Fibroblast of lung (primary cell): ENCODE measurements at regions not wholly inside any gene's neighbourhood (a gene's known extent, or its start where the extent isn't known, plus 50 kb on each side); places are given as distances from the start of the nearest gene placed in this dataset.
A peak's percentile ranks its signal among the peaks of the same experiment; 100 is the strongest.

ENCODE experiments used
- DNase-seq, 2 donors: peaks; one replicate each; pipeline versions ENCODE4 v3.0.0 to v3.0.0-alpha.2; 2010; ENCODE audit warnings: low read depth in 2 of 2
- H2AFZ ChIP-seq: 2 replicates; pipeline ENCODE4 v1.5.1; 2012; ENCODE audit warnings: low read length, control low read depth, inconsistent platforms
- H3K27ac ChIP-seq: 2 replicates; pipeline ENCODE4 v1.5.1; 2011; ENCODE audit warnings: low read length, control low read depth; ENCODE audit not compliant: insufficient read depth
- H3K27me3 ChIP-seq: 2 replicates; pipeline ENCODE4 v1.5.1; 2011; ENCODE audit warnings: mild to moderate bottlenecking, low read length; ENCODE audit not compliant: control insufficient read depth, insufficient read depth
- H3K36me3 ChIP-seq: 2 replicates; pipeline ENCODE4 v1.5.1; 2011; ENCODE audit warnings: low read length; ENCODE audit not compliant: control insufficient read depth, insufficient read depth
- H3K4me1 ChIP-seq: 2 replicates; pipeline ENCODE4 v1.5.1; 2011; ENCODE audit warnings: low read length; ENCODE audit not compliant: control insufficient read depth, insufficient read depth; ENCODE audit errors: extremely low read depth
- H3K4me2 ChIP-seq: 2 replicates; pipeline ENCODE4 v1.5.1; 2011; ENCODE audit warnings: low read length, control low read depth; ENCODE audit not compliant: insufficient read depth; ENCODE audit errors: extremely low read depth
- H3K4me3 ChIP-seq, 4 experiments: fragments of 200-600 bp in 1 of 4; sonication (generic) in 1 of 4; replicated peaks in 1 of 4; 2 replicates each; pipeline ENCODE4 v1.5.1; 2011 to 2016; ENCODE audit warnings: low read length in 4 of 4, low read depth in 3 of 4, mild to moderate bottlenecking in 3 of 4, control low read depth in 2 of 4, inconsistent platforms in 1 of 4, mixed read lengths in 1 of 4; ENCODE audit not compliant: insufficient read depth in 1 of 4; ENCODE audit errors: control extremely low read depth in 1 of 4
- H3K79me2 ChIP-seq: 2 replicates; pipeline ENCODE4 v1.5.1; 2012; ENCODE audit warnings: mild to moderate bottlenecking, low read length, inconsistent platforms; ENCODE audit not compliant: control insufficient read depth, insufficient read depth
- H3K9ac ChIP-seq: 2 replicates; pipeline ENCODE4 v1.5.1; 2011; ENCODE audit warnings: mild to moderate bottlenecking, low read length, control low read depth; ENCODE audit not compliant: insufficient read depth
- H3K9me3 ChIP-seq: 2 replicates; pipeline ENCODE4 v1.5.1; 2012; ENCODE audit warnings: low read depth, low read length; ENCODE audit not compliant: control insufficient read depth, insufficient read depth
- H4K20me1 ChIP-seq: 2 replicates; pipeline ENCODE4 v1.5.1; 2011; ENCODE audit warnings: low read length; ENCODE audit not compliant: control insufficient read depth, insufficient read depth; ENCODE audit errors: extremely low read depth
- EZH2 ChIP-seq: IDR thresholded peaks from 2 replicates; pipeline ENCODE4 v1.5.1; 2012; ENCODE audit warnings: low read length, control low read depth, mild to moderate bottlenecking; ENCODE audit errors: missing control alignments
- TF ChIP-seq, protein P1 (sequence below), 2 donors: IDR thresholded peaks in 1 of 2; conservative IDR thresholded peaks in 1 of 2; 1 replicate in 1 of 2; 2 replicates in 1 of 2; pipeline ENCODE4 v1.5.1; 2011 to 2012; ENCODE audit warnings: low read length in 2 of 2, control low read depth in 1 of 2, inconsistent platforms in 1 of 2, low read depth in 1 of 2, mild to moderate bottlenecking in 1 of 2

- Histone ChIP-seq H2AFZ (no peak overlapping the region), H3K79me2 (no peaks in the 10 kb centered on the region), H3K9me3 (no peaks in the 10 kb centered on the region), H3K9ac (no peak overlapping the region), H4K20me1 (no peaks in the 10 kb centered on the region), H3K36me3 (no peaks in the 10 kb centered on the region), H3K4me2 (no peak overlapping the region), H3K27ac (no peak overlapping the region), H3K4me1 (no peaks in the 10 kb centered on the region), H3K4me3 (no peak overlapping the region), H3K27me3 (no peaks in the 10 kb centered on the region)
- no peak for DNase-seq
- TF ChIP-seq EZH2: no peak
- TF ChIP-seq, protein P1, sequence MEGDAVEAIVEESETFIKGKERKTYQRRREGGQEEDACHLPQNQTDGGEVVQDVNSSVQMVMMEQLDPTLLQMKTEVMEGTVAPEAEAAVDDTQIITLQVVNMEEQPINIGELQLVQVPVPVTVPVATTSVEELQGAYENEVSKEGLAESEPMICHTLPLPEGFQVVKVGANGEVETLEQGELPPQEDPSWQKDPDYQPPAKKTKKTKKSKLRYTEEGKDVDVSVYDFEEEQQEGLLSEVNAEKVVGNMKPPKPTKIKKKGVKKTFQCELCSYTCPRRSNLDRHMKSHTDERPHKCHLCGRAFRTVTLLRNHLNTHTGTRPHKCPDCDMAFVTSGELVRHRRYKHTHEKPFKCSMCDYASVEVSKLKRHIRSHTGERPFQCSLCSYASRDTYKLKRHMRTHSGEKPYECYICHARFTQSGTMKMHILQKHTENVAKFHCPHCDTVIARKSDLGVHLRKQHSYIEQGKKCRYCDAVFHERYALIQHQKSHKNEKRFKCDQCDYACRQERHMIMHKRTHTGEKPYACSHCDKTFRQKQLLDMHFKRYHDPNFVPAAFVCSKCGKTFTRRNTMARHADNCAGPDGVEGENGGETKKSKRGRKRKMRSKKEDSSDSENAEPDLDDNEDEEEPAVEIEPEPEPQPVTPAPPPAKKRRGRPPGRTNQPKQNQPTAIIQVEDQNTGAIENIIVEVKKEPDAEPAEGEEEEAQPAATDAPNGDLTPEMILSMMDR (conservative IDR thresholded peaks at IDR 0.05 in 1 of 2, IDR thresholded peaks at IDR 0.05 in 1 of 2; ENCODE audit: low read depth in 1 of 2, low read length in 2 of 2): no peak
These were observed 270.8 kb upstream of the BTG1 start for GRCh38 chr12:92416385-92416812.

- H3K4me2 ChIP-seq: no peak overlapping the region
- H2AFZ ChIP-seq: no peak overlapping the region
- H3K27me3 ChIP-seq: no peaks in the 10 kb centered on the region
- H3K79me2 ChIP-seq: no peaks in the 10 kb centered on the region
- H3K4me3 ChIP-seq: no peak overlapping the region
- H3K27ac ChIP-seq: no peak overlapping the region
- H3K9ac ChIP-seq: no peak overlapping the region
- no peaks in the 10 kb centered on the region for H3K9me3 ChIP-seq
- no peaks in the 10 kb centered on the region for H3K4me1 ChIP-seq
- no peaks in the 10 kb centered on the region for H4K20me1 ChIP-seq
- peak in 1 of 2 donors; percentile 42 for DNase-seq
- H3K36me3 ChIP-seq: no peaks in the 10 kb centered on the region
- TF ChIP-seq, protein P1 (conservative IDR thresholded peaks at IDR 0.05 in 1 of 2, IDR thresholded peaks at IDR 0.05 in 1 of 2; ENCODE audit: low read depth in 1 of 2, low read length in 2 of 2): peak in 1 of 2 donors; percentile 10
- no peak for TF ChIP-seq EZH2
These were observed 268.8 kb upstream of the BTG1 start for GRCh38 chr12:92414170-92415070.

DNA sequence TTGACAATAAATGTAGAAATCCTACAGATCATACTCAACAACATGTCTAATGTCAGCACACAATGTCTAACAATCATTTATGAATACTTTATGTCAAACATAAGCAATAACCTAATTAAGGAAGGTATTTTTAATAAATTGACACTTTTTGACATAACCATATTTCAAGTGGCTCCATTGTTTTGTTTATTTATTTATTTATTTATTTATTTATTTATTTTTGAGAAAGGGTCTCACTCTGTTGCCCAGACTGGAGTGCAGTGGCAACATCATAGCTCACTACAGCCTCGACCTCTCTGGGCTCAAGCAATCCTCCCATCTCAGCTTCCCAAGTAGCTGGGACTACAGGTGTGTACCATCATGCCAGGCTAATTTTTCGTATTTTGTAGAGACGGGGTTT is 267.6 kb upstream of the BTG1 start:
- H3K4me3 ChIP-seq: no peak overlapping the region

More for the DNA sequence above, 267.6 kb upstream of the BTG1 start:
- no peak overlapping the region for H3K9ac ChIP-seq
- no peaks in the 10 kb centered on the region for H3K36me3 ChIP-seq
- no peaks in the 10 kb centered on the region for H3K79me2 ChIP-seq
- H4K20me1 ChIP-seq: no peaks in the 10 kb centered on the region
- no peaks in the 10 kb centered on the region for H3K9me3 ChIP-seq
- H2AFZ ChIP-seq: no peak overlapping the region
- H3K27me3 ChIP-seq: no peaks in the 10 kb centered on the region
- TF ChIP-seq, protein P1 (conservative IDR thresholded peaks at IDR 0.05 in 1 of 2, IDR thresholded peaks at IDR 0.05 in 1 of 2; ENCODE audit: low read depth in 1 of 2, low read length in 2 of 2): no peak
- no peak for TF ChIP-seq EZH2
- no peaks in the 10 kb centered on the region for H3K4me1 ChIP-seq
- no peak overlapping the region for H3K27ac ChIP-seq
- H3K4me2 ChIP-seq: no peak overlapping the region
- no peak for DNase-seq
